BJ (cell line): ENCODE measurements at regions not wholly inside any gene's neighbourhood (a gene's known extent, or its start where the extent isn't known, plus 50 kb on each side); places are given as distances from the start of the nearest gene placed in this dataset.

Experiments used
- CTCF ChIA-PET: fragments of 350-600 bp; formaldehyde crosslinking; extraction: SDS; loops from one replicate; lab custom pipeline; 2021; ENCODE audit warnings: antibody characterized with exemption, inconsistent platforms; lab: Yijun Ruan, JAX
- POLR2A ChIA-PET: fragments of 300-600 bp; sonication (Branson Sonifier 250); formaldehyde crosslinking; extraction: SDS; loops from one replicate; lab custom pipeline; 2021; ENCODE audit warnings: antibody characterized with exemption; lab: Charles Lee
- DNase-seq: peaks from one replicate; pipeline ENCODE4 v3.0.0-alpha.2; 2011; ENCODE audit warnings: low read depth
- H3K27me3 ChIP-seq: 2 replicates; pipeline ENCODE4 v1.6.0; 2011; ENCODE audit warnings: low read length; ENCODE audit not compliant: control insufficient read depth, insufficient read depth
- H3K36me3 ChIP-seq: 2 replicates; pipeline ENCODE4 v1.5.1; 2011; ENCODE audit warnings: low read length; ENCODE audit not compliant: control insufficient read depth, insufficient read depth
- H3K4me3 ChIP-seq: 2 replicates; pipeline ENCODE4 v1.5.1; 2011; ENCODE audit warnings: low read depth, mild to moderate bottlenecking, control low read depth, low read length
- TF ChIP-seq, protein P1 (sequence below): IDR thresholded peaks from 2 replicates; pipeline ENCODE4 v1.5.1; 2011; ENCODE audit warnings: low read depth, mild to moderate bottlenecking, control low read depth, inconsistent platforms, low read length, moderate library complexity; ENCODE audit not compliant: insufficient read depth

DNA sequence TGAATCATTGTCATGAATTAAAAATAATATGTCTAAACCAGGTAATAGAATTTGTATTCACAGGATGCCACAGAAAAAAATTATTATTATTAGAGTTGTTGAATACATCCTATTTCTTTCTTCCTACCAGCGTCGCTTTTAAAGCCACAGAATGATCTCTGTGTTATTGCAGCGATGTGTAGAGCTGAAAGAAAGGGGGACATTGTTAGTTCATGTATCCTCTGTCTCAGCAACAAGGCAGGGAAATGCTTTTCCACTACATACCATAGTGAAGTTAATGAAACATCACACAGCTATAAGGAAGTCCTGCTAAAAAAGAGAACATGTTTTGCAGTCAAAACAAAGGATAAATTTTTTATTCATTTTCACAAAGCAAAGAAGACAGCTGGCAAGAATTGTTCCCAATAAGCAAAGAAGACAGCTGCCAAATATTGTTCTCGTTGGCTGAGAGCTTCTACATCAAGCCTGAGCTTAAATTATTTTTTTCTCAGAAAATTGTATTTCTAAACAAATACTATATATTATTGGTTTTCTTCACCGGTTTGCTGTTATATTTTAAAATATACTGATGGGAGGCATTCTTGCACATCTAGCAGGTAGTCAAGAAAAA lies 1234.4 kb downstream of the SUCLG1 start:
- CTCF ChIA-PET = no interaction called here
- POLR2A ChIA-PET = no interaction called here
- no peaks in the 10 kb centered on the region for H3K36me3 ChIP-seq
- no peaks in the 10 kb centered on the region for H3K27me3 ChIP-seq
- TF ChIP-seq, protein P1, sequence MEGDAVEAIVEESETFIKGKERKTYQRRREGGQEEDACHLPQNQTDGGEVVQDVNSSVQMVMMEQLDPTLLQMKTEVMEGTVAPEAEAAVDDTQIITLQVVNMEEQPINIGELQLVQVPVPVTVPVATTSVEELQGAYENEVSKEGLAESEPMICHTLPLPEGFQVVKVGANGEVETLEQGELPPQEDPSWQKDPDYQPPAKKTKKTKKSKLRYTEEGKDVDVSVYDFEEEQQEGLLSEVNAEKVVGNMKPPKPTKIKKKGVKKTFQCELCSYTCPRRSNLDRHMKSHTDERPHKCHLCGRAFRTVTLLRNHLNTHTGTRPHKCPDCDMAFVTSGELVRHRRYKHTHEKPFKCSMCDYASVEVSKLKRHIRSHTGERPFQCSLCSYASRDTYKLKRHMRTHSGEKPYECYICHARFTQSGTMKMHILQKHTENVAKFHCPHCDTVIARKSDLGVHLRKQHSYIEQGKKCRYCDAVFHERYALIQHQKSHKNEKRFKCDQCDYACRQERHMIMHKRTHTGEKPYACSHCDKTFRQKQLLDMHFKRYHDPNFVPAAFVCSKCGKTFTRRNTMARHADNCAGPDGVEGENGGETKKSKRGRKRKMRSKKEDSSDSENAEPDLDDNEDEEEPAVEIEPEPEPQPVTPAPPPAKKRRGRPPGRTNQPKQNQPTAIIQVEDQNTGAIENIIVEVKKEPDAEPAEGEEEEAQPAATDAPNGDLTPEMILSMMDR = no peak
- DNase-seq = no peak
- H3K4me3 ChIP-seq = no peak overlapping the region

GRCh38 chr2:83221258-83221657 lies 1237.8 kb downstream of the SUCLG1 start:
- CTCF ChIA-PET = no interaction called here

GRCh38 chr2:83217854-83218253 lies 1241.2 kb downstream of the SUCLG1 start:
- Histone ChIP-seq H3K4me3 (no peak overlapping the region), H3K36me3 (no peaks in the 10 kb centered on the region), H3K27me3 (no peaks in the 10 kb centered on the region)
- TF ChIP-seq, protein P1 = no peak
- POLR2A ChIA-PET = no interaction called here
- no peak for DNase-seq
- CTCF ChIA-PET = no interaction called here

More at GRCh38 chr2:83221258-83221657, 1237.8 kb downstream of the SUCLG1 start:
- Histone ChIP-seq H3K4me3 (no peak overlapping the region), H3K36me3 (no peaks in the 10 kb centered on the region), H3K27me3 (no peaks in the 10 kb centered on the region)
- TF ChIP-seq, protein P1 = no peak
- POLR2A ChIA-PET = no interaction called here
- DNase-seq = no peak

DNA sequence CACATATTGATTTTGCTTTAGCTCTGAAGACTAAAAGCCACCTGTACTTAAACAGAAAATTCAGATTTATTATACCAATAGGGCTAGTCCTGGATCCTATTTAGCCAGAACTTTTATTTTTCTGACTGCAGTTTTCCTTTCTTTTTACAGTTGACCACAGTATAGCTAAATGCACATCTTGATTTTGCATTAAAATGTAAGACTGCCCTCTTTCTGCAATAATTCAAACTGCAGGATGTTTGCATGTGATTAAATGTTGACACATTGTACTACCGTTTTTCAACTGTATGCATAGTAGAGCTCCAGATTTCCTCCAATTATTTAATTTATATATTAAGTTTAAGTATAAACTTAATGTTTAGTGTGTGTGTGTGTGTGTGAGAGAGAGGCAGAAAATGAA lies 1262.9 kb downstream of the SUCLG1 start:
- TF ChIP-seq, protein P1 = peak; percentile 48
- no peak for DNase-seq
- CTCF ChIA-PET = interaction anchor here (0.6 to 1.3 kb wide), 4 partner anchors 11 to 796 kb away, joined by 3 to 7 read pairs (median 3); no protein-coding TSS in a partner anchor

GRCh38 chr2:83191316-83191715 lies 1267.8 kb downstream of the SUCLG1 start:
- TF ChIP-seq, protein P1 = no peak
- no peak for DNase-seq
- ChIA-PET POLR2A (no interaction called here), CTCF (interaction anchor here (0.6 kb wide), 1 partner anchor 441 kb away, joined by 3 read pairs; no protein-coding TSS in a partner anchor)
- H3K27me3 ChIP-seq = no peaks in the 10 kb centered on the region
- H3K36me3 ChIP-seq = no peaks in the 10 kb centered on the region
- H3K4me3 ChIP-seq = no peak overlapping the region

More for the DNA sequence above, 1262.9 kb downstream of the SUCLG1 start:
- POLR2A ChIA-PET = no interaction called here
- Histone ChIP-seq H3K4me3 (no peak overlapping the region), H3K27me3 (no peaks in the 10 kb centered on the region), H3K36me3 (no peaks in the 10 kb centered on the region)
